ENCODE measurements at regions not wholly inside any gene's neighbourhood (a gene's known extent, or its start where the extent isn't known, plus 50 kb on each side); places are given as distances from the start of the nearest gene placed in this dataset.
"Not testable (repeated sequence)": the region's sequence is repeated elsewhere in the genome, so short reads cannot be mapped to it uniquely, and the experiment has no call there.

GRCh38 chr3:16768014-16768413 is 116.7 kb upstream of the PLCL2 start:
- TF ChIP-seq CTCF (IDR thresholded peaks at IDR 0.05; ENCODE audit: borderline replicate concordance, insufficient read depth, low read depth, low read length) = no peak
- no peak overlapping the region for H3K4me3 ChIP-seq (ENCODE audit: low read depth, low read length)

GRCh38 chr3:16768956-16769355 is 115.8 kb upstream of the PLCL2 start:
- no peak for TF ChIP-seq CTCF (IDR thresholded peaks at IDR 0.05; ENCODE audit: borderline replicate concordance, insufficient read depth, low read depth, low read length)
- no peak overlapping the region for H3K4me3 ChIP-seq (ENCODE audit: low read depth, low read length)

- no peak overlapping the region for H3K4me3 ChIP-seq (ENCODE audit: low read depth, low read length)
- TF ChIP-seq CTCF (IDR thresholded peaks at IDR 0.05; ENCODE audit: borderline replicate concordance, insufficient read depth, low read depth, low read length) = no peak
Measured at GRCh38 chr3:16769525-16769924, 115.2 kb upstream of the PLCL2 start.

- TF ChIP-seq CTCF (IDR thresholded peaks at IDR 0.05; ENCODE audit: borderline replicate concordance, insufficient read depth, low read depth, low read length) = no peak
- no peak overlapping the region for H3K4me3 ChIP-seq (ENCODE audit: low read depth, low read length)
Measured at GRCh38 chr3:16770021-16770420, 114.7 kb upstream of the PLCL2 start.

- H3K4me3 ChIP-seq (ENCODE audit: low read depth, low read length) = no peak overlapping the region
- TF ChIP-seq CTCF (IDR thresholded peaks at IDR 0.05; ENCODE audit: borderline replicate concordance, insufficient read depth, low read depth, low read length) = no peak
Measured at GRCh38 chr3:16770792-16771191, 114.0 kb upstream of the PLCL2 start.

GRCh38 chr3:16773594-16773993 is 111.2 kb upstream of the PLCL2 start:
- H3K4me3 ChIP-seq (ENCODE audit: low read depth, low read length) = not testable (repeated sequence)

GRCh38 chr3:16774536-16774935 is 110.2 kb upstream of the PLCL2 start:
- H3K4me3 ChIP-seq (ENCODE audit: low read depth, low read length) = not testable (repeated sequence)

GRCh38 chr3:16784973-16785372 is 99.8 kb upstream of the PLCL2 start:
- TF ChIP-seq CTCF (IDR thresholded peaks at IDR 0.05; ENCODE audit: borderline replicate concordance, insufficient read depth, low read depth, low read length) = no peak
- no peak overlapping the region for H3K4me3 ChIP-seq (ENCODE audit: low read depth, low read length)

Data from GM12875 (cell line).